Chondrocyte (in vitro differentiated cells): ENCODE measurements at regions not wholly inside any gene's neighbourhood (a gene's known extent, or its start where the extent isn't known, plus 50 kb on each side); places are given as distances from the start of the nearest gene placed in this dataset.
"Not testable (repeated sequence)": the region's sequence is repeated elsewhere in the genome, so short reads cannot be mapped to it uniquely, and the experiment has no call there.

Experiments used
- DNase-seq: peaks from one replicate; pipeline ENCODE4 v3.0.0; 2021; ENCODE audit warnings: mixed read lengths, low spot score
- H3K27ac Mint-ChIP-seq: one replicate; pipeline ENCODE4 v1.8.0; 2021; ENCODE audit warnings: mild to moderate bottlenecking, moderate library complexity, mixed read lengths; ENCODE audit not compliant: unreplicated experiment
- H3K27me3 Mint-ChIP-seq: 2 replicates; pipeline ENCODE4 v1.8.0; 2021; ENCODE audit warnings: low read depth, mixed read lengths
- H3K36me3 Mint-ChIP-seq: 2 replicates; pipeline ENCODE4 v1.8.0; 2021; ENCODE audit warnings: low read depth, mixed read lengths
- H3K4me1 Mint-ChIP-seq: 2 replicates; pipeline ENCODE4 v1.8.0; 2021; ENCODE audit warnings: low read depth, mild to moderate bottlenecking, mixed read lengths
- H3K4me3 Mint-ChIP-seq: one replicate; pipeline ENCODE4 v1.8.0; 2021; ENCODE audit warnings: mild to moderate bottlenecking, moderate library complexity, mixed read lengths; ENCODE audit not compliant: unreplicated experiment
- H3K9me3 Mint-ChIP-seq: 2 replicates; pipeline ENCODE4 v1.8.0; 2021; ENCODE audit warnings: low read depth, mixed read lengths
- CTCF ChIP-seq: fragments of 200-600 bp; sonication (generic); IDR thresholded peaks from 2 replicates; pipeline ENCODE4 v1.5.0; 2021; ENCODE audit warnings: antibody characterized with exemption, mild to moderate bottlenecking, moderate library complexity

- peaks cover 18% of the 10 kb centered on the region for H3K9me3 Mint-ChIP-seq
- H3K27me3 Mint-ChIP-seq, result no peaks in the 10 kb centered on the region
- no peaks in the 10 kb centered on the region for H3K36me3 Mint-ChIP-seq
- peak; percentile 11 for TF ChIP-seq CTCF
- peaks cover 6% of the 10 kb centered on the region for H3K4me1 Mint-ChIP-seq
- no peak overlapping the region for H3K4me3 Mint-ChIP-seq
- no peak overlapping the region for H3K27ac Mint-ChIP-seq
- DNase-seq, result no peak
Measured at GRCh38 chr1:232131715-232132391, 498.1 kb downstream of the SIPA1L2 start.

GRCh38 chr1:232130815-232131480 is 499.0 kb downstream of the SIPA1L2 start:
- Mint-ChIP-seq H3K27ac (no peak overlapping the region), H3K27me3 (no peaks in the 10 kb centered on the region)

GRCh38 chr1:232127190-232127589 is 500.6 kb downstream of the DISC1 start:
- H3K4me1 Mint-ChIP-seq, result peaks cover 13% of the 10 kb centered on the region

More at GRCh38 chr1:232130815-232131480, 499.0 kb downstream of the SIPA1L2 start:
- no peak for TF ChIP-seq CTCF
- no peak for DNase-seq
- peaks cover 12% of the 10 kb centered on the region for H3K9me3 Mint-ChIP-seq
- H3K36me3 Mint-ChIP-seq, result no peaks in the 10 kb centered on the region
- peaks cover 6% of the 10 kb centered on the region for H3K4me1 Mint-ChIP-seq
- no peak overlapping the region for H3K4me3 Mint-ChIP-seq

GRCh38 chr1:232123775-232124659 is 497.4 kb downstream of the DISC1 start:
- peaks cover 13% of the 10 kb centered on the region for H3K4me1 Mint-ChIP-seq
- H3K27me3 Mint-ChIP-seq, result peaks cover 5% of the 10 kb centered on the region
- H3K36me3 Mint-ChIP-seq, result peaks cover 3% of the 10 kb centered on the region
- DNase-seq, result no peak
- H3K4me3 Mint-ChIP-seq, result no peak overlapping the region
- TF ChIP-seq CTCF, result no peak
- peaks cover 6% of the 10 kb centered on the region for H3K9me3 Mint-ChIP-seq
- H3K27ac Mint-ChIP-seq, result no peak overlapping the region

More at GRCh38 chr1:232127190-232127589, 500.6 kb downstream of the DISC1 start:
- no peaks in the 10 kb centered on the region for H3K36me3 Mint-ChIP-seq
- no peak for DNase-seq
- H3K9me3 Mint-ChIP-seq, result peaks cover 12% of the 10 kb centered on the region
- H3K27ac Mint-ChIP-seq, result no peak overlapping the region
- no peaks in the 10 kb centered on the region for H3K27me3 Mint-ChIP-seq
- TF ChIP-seq CTCF, result no peak
- no peak overlapping the region for H3K4me3 Mint-ChIP-seq

- not testable (repeated sequence) for H3K4me1 Mint-ChIP-seq, DNase-seq, H3K27ac Mint-ChIP-seq, H3K36me3 Mint-ChIP-seq, H3K9me3 Mint-ChIP-seq, H3K4me3 Mint-ChIP-seq, H3K27me3 Mint-ChIP-seq
Measured at GRCh38 chr1:232117903-232118302, 491.3 kb downstream of the DISC1 start.
